ENCODE measurements at regions not wholly inside any gene's neighbourhood (a gene's known extent, or its start where the extent isn't known, plus 50 kb on each side); places are given as distances from the start of the nearest gene placed in this dataset.
"Not testable (repeated sequence)": the region's sequence is repeated elsewhere in the genome, so short reads cannot be mapped to it uniquely, and the experiment has no call there.

DNA sequence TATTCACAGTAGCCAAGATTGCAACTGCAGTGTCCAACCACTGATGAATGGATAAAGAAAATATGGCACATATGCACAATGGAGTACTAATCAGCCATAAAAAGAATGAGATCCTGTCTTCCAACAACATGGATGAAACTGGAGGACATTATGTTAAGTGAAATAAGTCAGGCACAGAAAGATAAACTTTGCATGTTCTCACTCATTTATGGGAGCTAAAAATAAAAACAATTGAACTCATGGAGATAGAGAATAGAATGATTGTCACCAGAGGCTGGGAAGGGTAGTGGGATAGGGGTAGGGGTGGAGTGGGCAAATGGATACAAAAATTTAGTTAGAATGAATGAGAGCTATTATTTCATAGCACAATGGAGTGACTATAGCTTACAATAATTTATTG, 305.5 kb upstream of the ETAA1 start:
- H3K27ac ChIP-seq = no peak overlapping the region
- H3K9me3 ChIP-seq = no peaks in the 10 kb centered on the region

DNA sequence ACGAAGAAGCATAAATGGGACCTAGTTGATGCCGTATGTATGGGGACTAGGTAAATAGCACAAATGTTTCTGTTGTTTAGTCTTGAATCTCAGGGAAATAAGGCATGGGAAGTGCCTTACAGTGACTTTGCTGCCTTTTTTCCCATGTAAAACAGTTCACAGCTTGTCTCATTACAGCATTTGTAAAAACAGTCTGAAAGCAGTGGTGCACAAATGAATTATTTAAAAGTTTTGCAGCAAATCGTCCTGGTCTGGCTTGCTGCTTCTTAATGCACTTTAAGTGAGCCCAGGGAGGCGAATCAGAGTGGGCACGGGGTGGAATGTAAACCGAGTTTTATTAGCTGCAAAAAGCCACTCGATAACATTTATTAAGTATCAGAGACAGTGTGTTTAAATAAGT, 302.0 kb upstream of the ETAA1 start:
- no peaks in the 10 kb centered on the region for H3K4me1 ChIP-seq
- no peak overlapping the region for H3K27ac ChIP-seq
- TF ChIP-seq Cebpa-rat (IDR thresholded peaks at IDR 0.05) = no peak
- no peaks in the 10 kb centered on the region for H3K36me3 ChIP-seq
- no peak overlapping the region for H3K4me3 ChIP-seq
- no peaks in the 10 kb centered on the region for H4K20me1 ChIP-seq
- no peak overlapping the region for H3K4me2 ChIP-seq
- no peaks in the 10 kb centered on the region for H3K9me3 ChIP-seq
- H3K9ac ChIP-seq = no peak overlapping the region
- H3K27me3 ChIP-seq = no peaks in the 10 kb centered on the region

More for the DNA sequence above, 305.5 kb upstream of the ETAA1 start:
- TF ChIP-seq Cebpa-rat (IDR thresholded peaks at IDR 0.05) = no peak
- Histone ChIP-seq H3K9ac (no peak overlapping the region), H3K4me3 (no peak overlapping the region), H4K20me1 (no peaks in the 10 kb centered on the region), H3K36me3 (no peaks in the 10 kb centered on the region), H3K4me2 (no peak overlapping the region), H3K27me3 (no peaks in the 10 kb centered on the region), H3K4me1 (no peaks in the 10 kb centered on the region)

DNA sequence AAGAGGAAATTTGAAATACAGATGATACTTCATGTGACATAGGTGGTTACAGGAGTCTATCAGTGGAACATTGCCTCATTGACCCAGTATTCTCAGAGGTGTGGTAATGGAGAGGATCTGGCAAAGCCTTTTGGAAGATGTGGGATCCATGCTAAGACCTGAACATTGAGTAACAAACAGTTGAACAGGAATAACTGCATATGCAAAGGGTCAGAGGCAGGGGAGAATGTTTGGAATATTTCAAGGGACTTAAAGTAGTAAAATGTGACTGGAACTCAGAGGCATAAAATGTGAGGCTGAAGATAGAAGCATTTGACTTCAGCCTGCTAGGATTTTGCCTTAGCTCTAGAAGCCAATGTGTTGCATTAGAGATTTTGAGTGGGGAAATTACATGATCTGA, 300.2 kb upstream of the ETAA1 start:
- Histone ChIP-seq H3K27me3 (no peaks in the 10 kb centered on the region), H3K4me2 (no peak overlapping the region), H4K20me1 (no peaks in the 10 kb centered on the region), H3K27ac (no peak overlapping the region), H3K36me3 (no peaks in the 10 kb centered on the region), H3K9me3 (no peaks in the 10 kb centered on the region), H3K4me3 (no peak overlapping the region), H3K4me1 (no peaks in the 10 kb centered on the region), H3K9ac (no peak overlapping the region)
- no peak for TF ChIP-seq Cebpa-rat (IDR thresholded peaks at IDR 0.05)

DNA sequence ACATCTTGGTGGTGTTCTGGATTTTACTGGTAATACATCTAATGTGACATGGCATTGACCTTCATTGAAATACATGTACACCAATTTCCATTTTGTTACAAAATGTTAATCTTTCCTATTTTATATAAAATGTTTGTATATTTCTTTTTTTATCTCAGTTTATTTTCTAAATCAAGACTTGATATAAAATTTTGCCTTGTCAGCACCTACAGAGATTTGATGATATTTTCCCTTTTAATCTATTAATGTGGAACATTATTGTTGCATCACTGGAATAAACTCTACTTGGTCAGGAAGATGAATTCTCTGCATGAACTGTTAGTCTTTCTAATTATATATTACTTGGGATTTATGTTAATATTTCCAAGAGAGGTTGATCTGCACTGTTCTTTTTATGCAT, 294.0 kb upstream of the ETAA1 start:
- Histone ChIP-seq H3K4me2 (no peak overlapping the region), H3K9me3 (peaks cover 20% of the 10 kb centered on the region), H3K4me1 (no peaks in the 10 kb centered on the region), H3K36me3 (no peaks in the 10 kb centered on the region), H3K27me3 (no peaks in the 10 kb centered on the region), H3K27ac (no peak overlapping the region), H3K4me3 (no peak overlapping the region), H3K9ac (no peak overlapping the region), H4K20me1 (no peaks in the 10 kb centered on the region)
- no peak for TF ChIP-seq Cebpa-rat (IDR thresholded peaks at IDR 0.05)

DNA sequence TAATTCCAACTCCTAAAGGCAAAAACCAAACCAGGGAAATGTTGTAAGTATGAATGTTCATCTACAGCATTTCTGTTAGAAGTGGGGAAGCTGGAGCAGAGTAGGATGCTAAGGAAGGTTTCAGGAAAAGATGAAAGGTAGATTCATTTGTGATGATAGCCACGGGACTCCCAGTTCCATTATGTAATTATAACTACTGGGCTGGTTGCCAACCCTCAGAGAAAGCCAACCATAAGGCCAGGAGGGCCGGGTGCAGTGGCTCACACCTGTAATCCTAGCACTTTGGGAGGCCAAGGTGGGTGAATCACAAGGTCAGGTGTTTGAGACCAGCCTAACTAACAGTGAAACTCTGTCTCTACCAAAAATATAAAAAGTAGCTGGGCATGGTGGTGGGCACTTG, 288.9 kb upstream of the ETAA1 start:
- no peak overlapping the region for H3K4me2 ChIP-seq
- H4K20me1 ChIP-seq = no peaks in the 10 kb centered on the region
- TF ChIP-seq Cebpa-rat (IDR thresholded peaks at IDR 0.05) = no peak
- H3K27ac ChIP-seq = no peak overlapping the region
- H3K9ac ChIP-seq = no peak overlapping the region
- no peaks in the 10 kb centered on the region for H3K27me3 ChIP-seq
- peaks cover 20% of the 10 kb centered on the region for H3K9me3 ChIP-seq
- no peaks in the 10 kb centered on the region for H3K4me1 ChIP-seq
- no peaks in the 10 kb centered on the region for H3K36me3 ChIP-seq
- no peak overlapping the region for H3K4me3 ChIP-seq

DNA sequence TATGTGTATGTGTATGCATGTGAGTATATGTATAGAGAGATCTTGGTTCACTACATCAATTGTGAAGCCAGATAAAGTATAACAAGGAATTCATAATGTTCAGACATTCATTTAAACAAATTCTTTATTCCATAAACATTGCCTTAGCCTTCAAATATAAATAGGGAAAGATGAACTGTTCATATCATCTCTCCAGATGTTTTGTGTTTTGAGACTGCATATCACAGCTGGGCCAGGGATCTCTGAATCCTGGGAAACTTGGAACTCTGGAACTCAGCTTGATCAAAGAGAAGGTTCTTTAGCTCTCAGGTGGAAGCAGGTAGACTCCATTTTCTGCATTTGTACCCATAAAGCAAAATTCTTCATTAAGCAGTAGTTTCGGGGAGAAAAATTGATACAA, 272.6 kb upstream of the ETAA1 start:
- TF ChIP-seq Cebpa-rat (IDR thresholded peaks at IDR 0.05) = no peak
- no peaks in the 10 kb centered on the region for H3K36me3 ChIP-seq
- H3K4me2 ChIP-seq = no peak overlapping the region
- H3K9me3 ChIP-seq = no peaks in the 10 kb centered on the region
- no peak overlapping the region for H3K9ac ChIP-seq
- no peak overlapping the region for H3K4me3 ChIP-seq
- H3K27me3 ChIP-seq = no peaks in the 10 kb centered on the region
- no peaks in the 10 kb centered on the region for H4K20me1 ChIP-seq
- H3K27ac ChIP-seq = no peak overlapping the region
- no peaks in the 10 kb centered on the region for H3K4me1 ChIP-seq

DNA sequence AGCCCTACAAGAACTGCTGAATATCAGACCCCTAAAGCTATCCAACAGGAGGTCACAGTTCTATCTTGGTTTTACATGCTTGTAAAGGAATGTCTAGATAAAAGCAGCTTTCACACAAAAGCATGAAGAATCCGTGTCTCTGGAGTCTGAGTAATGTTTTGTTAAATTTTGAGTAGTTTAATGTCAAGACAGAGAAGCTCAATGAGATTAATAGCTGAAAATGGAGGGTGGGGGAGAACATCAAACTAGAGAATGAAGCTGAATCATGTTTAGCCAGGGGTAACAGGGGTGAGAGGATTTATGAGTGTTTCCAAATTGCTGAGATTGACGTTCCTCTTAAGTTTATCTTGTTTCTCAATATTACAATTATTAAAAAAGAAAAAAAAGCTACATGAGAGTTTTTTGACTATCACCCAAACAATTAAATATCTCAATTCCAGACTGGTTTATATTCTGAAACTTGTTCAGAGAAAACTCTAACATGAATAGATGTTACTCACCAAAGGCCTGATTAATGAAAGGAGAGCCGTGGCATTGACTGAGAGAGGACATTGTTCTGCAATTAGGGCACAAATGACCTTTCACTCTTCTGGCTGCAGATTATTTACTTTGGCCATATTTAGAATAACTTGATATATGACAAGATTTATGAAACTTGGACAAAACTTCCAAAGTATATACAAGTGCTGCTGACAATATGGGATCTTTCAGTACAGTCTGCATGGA, 266.4 kb upstream of the ETAA1 start:
- Histone ChIP-seq H4K20me1 (no peaks in the 10 kb centered on the region), H3K9me3 (no peaks in the 10 kb centered on the region), H3K27me3 (no peaks in the 10 kb centered on the region), H3K27ac (no peak overlapping the region), H3K4me1 (no peaks in the 10 kb centered on the region), H3K36me3 (no peaks in the 10 kb centered on the region), H3K9ac (no peak overlapping the region), H3K4me3 (no peak overlapping the region), H3K4me2 (no peak overlapping the region)
- no peak for TF ChIP-seq Cebpa-rat (IDR thresholded peaks at IDR 0.05)

DNA sequence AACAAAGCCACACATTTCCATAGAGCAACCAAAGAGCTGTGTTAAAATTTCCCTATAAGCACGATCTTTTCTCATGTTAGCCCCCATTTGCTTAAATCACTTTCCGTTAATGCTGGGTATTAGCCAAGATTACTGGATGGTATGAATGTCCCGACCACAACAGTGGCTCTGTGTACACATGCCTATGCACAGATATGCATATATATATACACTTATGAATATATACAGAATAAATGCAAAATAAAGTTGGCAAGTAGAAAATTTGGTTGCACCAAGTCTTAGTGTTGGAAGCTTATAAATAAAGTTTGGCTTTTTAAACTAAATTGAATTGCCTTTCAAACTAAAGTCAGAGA, 265.9 kb upstream of the ETAA1 start:
- H3K9me3 ChIP-seq = no peaks in the 10 kb centered on the region

DNA sequence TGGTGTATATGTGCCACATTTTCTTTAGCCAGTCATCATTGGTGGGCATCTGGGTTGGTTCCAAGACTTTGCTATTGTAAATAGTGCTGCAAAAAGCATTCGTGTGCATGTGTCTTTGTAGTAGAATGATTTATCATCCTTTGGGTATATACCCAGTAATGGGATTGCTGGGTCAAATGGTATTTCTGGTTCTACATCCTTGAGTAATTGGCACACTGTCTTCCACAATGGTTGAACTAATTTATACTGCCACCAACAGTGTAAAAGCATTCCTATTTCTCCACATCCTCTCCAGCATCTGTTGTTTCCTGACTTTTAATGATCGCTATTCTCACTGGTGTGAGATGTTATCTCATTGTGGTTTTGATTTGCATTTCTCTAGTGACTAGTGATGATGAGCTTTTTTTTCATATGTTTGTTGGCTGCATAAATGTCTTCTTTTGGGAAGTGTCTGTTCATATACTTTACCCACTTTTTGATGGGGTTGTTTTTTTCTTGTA, 264.6 kb upstream of the ETAA1 start:
- not testable (repeated sequence) for H3K4me1 ChIP-seq, H3K4me3 ChIP-seq, H3K36me3 ChIP-seq, H3K4me2 ChIP-seq, H3K9me3 ChIP-seq, H3K9ac ChIP-seq, H3K27ac ChIP-seq, H4K20me1 ChIP-seq, H3K27me3 ChIP-seq

More for the DNA sequence above, 265.9 kb upstream of the ETAA1 start:
- Histone ChIP-seq H3K9ac (no peak overlapping the region), H3K27me3 (no peaks in the 10 kb centered on the region), H3K36me3 (no peaks in the 10 kb centered on the region), H3K4me3 (no peak overlapping the region), H4K20me1 (no peaks in the 10 kb centered on the region), H3K4me2 (no peak overlapping the region), H3K4me1 (no peaks in the 10 kb centered on the region), H3K27ac (no peak overlapping the region)
- TF ChIP-seq Cebpa-rat (IDR thresholded peaks at IDR 0.05) = no peak

DNA sequence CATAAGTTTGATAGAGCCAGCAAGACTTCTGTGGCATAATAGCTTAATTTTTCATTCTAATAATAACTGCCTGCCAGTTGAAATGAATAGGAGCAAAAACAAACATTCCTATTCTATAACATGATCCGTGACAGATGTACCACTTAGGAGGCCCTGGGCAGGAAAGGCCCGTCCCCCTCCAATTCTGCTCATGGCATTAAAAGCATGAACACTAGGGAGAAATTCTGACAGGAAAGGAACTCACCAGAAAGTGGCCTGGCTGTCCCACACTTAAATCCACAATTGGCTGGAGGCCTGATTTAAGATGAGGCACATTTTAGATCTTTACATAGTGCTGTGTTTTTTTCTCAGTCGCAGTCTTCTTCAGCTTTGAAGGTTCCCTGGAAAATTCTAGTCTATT, 261.9 kb upstream of the ETAA1 start:
- TF ChIP-seq Cebpa-rat (IDR thresholded peaks at IDR 0.05) = no peak
- Histone ChIP-seq H3K9me3 (no peaks in the 10 kb centered on the region), H3K4me1 (no peaks in the 10 kb centered on the region)

DNA sequence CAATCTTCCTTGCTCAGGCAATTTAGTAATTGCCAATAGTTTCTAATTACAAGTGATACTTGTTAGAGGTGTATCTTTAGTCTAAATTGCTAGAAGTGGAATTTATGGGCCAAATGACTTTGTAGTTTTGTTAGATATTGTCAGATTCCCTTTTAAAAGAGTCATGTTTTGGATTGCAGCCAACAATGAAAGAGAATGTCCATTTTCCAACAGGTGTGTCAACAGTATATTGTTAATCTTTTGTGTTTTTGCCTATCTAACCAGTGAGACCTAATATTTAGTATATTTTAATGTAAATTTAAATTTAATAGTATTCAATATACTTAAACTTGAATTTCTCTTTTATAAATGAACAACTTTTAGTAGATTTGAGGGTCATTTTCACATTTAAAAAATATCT, 259.4 kb upstream of the ETAA1 start:
- Histone ChIP-seq H3K4me2 (no peak overlapping the region), H3K4me3 (no peak overlapping the region), H3K36me3 (no peaks in the 10 kb centered on the region), H3K27ac (no peak overlapping the region), H4K20me1 (no peaks in the 10 kb centered on the region), H3K27me3 (no peaks in the 10 kb centered on the region), H3K9ac (no peak overlapping the region), H3K9me3 (no peaks in the 10 kb centered on the region), H3K4me1 (no peaks in the 10 kb centered on the region)
- no peak for TF ChIP-seq Cebpa-rat (IDR thresholded peaks at IDR 0.05)

More for the DNA sequence above, 261.9 kb upstream of the ETAA1 start:
- no peak overlapping the region for H3K9ac ChIP-seq
- H3K4me3 ChIP-seq = no peak overlapping the region
- no peak overlapping the region for H3K4me2 ChIP-seq
- H3K27ac ChIP-seq = no peak overlapping the region
- H3K36me3 ChIP-seq = no peaks in the 10 kb centered on the region
- no peaks in the 10 kb centered on the region for H4K20me1 ChIP-seq
- no peaks in the 10 kb centered on the region for H3K27me3 ChIP-seq

Data from BLaER1 (cell line).